Fibroblast of skin of left quadriceps (primary cell): ENCODE measurements at regions not wholly inside any gene's neighbourhood (a gene's known extent, or its start where the extent isn't known, plus 50 kb on each side); places are given as distances from the start of the nearest gene placed in this dataset.

Source experiments
- DNase-seq, 2 experiments: peaks; one replicate each; pipeline ENCODE4 v3.0.0-alpha.2; 2013; ENCODE audit warnings: low read depth in 2 of 2

GRCh38 chr2:78281164-78281563 lies 744.3 kb upstream of the REG3G start:
- no peak for DNase-seq

GRCh38 chr2:78290581-78291214 lies 734.8 kb upstream of the REG3G start:
- no peak for DNase-seq

- DNase-seq, result no peak
Measured at GRCh38 chr2:78293768-78294167, 731.7 kb upstream of the REG3G start.

GRCh38 chr2:78301166-78301789 lies 724.2 kb upstream of the REG3G start:
- DNase-seq, result no peak

- no peak for DNase-seq
Measured at GRCh38 chr2:78304678-78305077, 720.8 kb upstream of the REG3G start.

- no peak for DNase-seq
Measured at GRCh38 chr2:78309460-78309859, 716.0 kb upstream of the REG3G start.

- DNase-seq, result no peak
Measured at GRCh38 chr2:78315368-78315767, 710.1 kb upstream of the REG3G start.

GRCh38 chr2:78318275-78318674 lies 707.2 kb upstream of the REG3G start:
- DNase-seq, result no peak

GRCh38 chr2:78330193-78330592 lies 695.3 kb upstream of the REG3G start:
- no peak for DNase-seq

- DNase-seq, result no peak
Measured at GRCh38 chr2:78351208-78351607, 674.3 kb upstream of the REG3G start.

- DNase-seq, result no peak
Measured at GRCh38 chr2:78353168-78353567, 672.3 kb upstream of the REG3G start.

- no peak for DNase-seq
Measured at GRCh38 chr2:78355967-78356366, 669.5 kb upstream of the REG3G start.

- no peak for DNase-seq
Measured at GRCh38 chr2:78383576-78383975, 641.9 kb upstream of the REG3G start.

GRCh38 chr2:78397198-78397597 lies 628.3 kb upstream of the REG3G start:
- DNase-seq, result no peak

GRCh38 chr2:78407960-78408794 lies 617.3 kb upstream of the REG3G start:
- DNase-seq, result no peak

- no peak for DNase-seq
Measured at GRCh38 chr2:78408795-78409118, 616.7 kb upstream of the REG3G start.

- no peak for DNase-seq
Measured at GRCh38 chr2:78411303-78411702, 614.2 kb upstream of the REG3G start.

- DNase-seq, result no peak
Measured at GRCh38 chr2:78416625-78417300, 608.7 kb upstream of the REG3G start.

- peak in 1 of 2 experiments; percentile 1 for DNase-seq
Measured at GRCh38 chr2:78417355-78417754, 608.1 kb upstream of the REG3G start.

- peak; percentile 3 for DNase-seq
Measured at GRCh38 chr2:78418021-78418420, 607.5 kb upstream of the REG3G start.

GRCh38 chr2:78420132-78420531 lies 605.4 kb upstream of the REG3G start:
- DNase-seq, result no peak

- DNase-seq, result no peak
Measured at GRCh38 chr2:78423631-78424030, 601.9 kb upstream of the REG3G start.

- no peak for DNase-seq
Measured at GRCh38 chr2:78427170-78427569, 598.3 kb upstream of the REG3G start.
